Hepatocyte (in vitro differentiated cells): ENCODE measurements at regions not wholly inside any gene's neighbourhood (a gene's known extent, or its start where the extent isn't known, plus 50 kb on each side); places are given as distances from the start of the nearest gene placed in this dataset.

ENCODE experiments used
- CTCF ChIP-seq: fragments of 200-600 bp; sonication (generic); IDR thresholded peaks from 2 replicates; pipeline ENCODE4 v1.5.1; 2016; ENCODE audit warnings: antibody characterized with exemption, mild to moderate bottlenecking; ENCODE audit not compliant: poor library complexity
- EZH2 ChIP-seq: fragments of 200-600 bp; sonication (generic); IDR thresholded peaks from 2 replicates; pipeline ENCODE4 v1.6.1; 2016; ENCODE audit warnings: antibody characterized with exemption, mild to moderate bottlenecking, borderline replicate concordance

- TF ChIP-seq CTCF, result no peak
- TF ChIP-seq EZH2, result no peak
Measured at GRCh38 chr12:80016684-80017083, 81.8 kb upstream of the PPP1R12A start.
